ENCODE measurements at regions not wholly inside any gene's neighbourhood (a gene's known extent, or its start where the extent isn't known, plus 50 kb on each side); places are given as distances from the start of the nearest gene placed in this dataset.
"Not testable (repeated sequence)": the region's sequence is repeated elsewhere in the genome, so short reads cannot be mapped to it uniquely, and the experiment has no call there.

GRCh38 chr12:90690120-90690519, 264.9 kb downstream of the CCER1 start:
- intact Hi-C loops (cut with DNase I) = no loop called here
- Histone ChIP-seq H3K4me1 (no peaks in the 10 kb centered on the region), H3K4me3 (no peak overlapping the region), H3K27ac (no peak overlapping the region), H3K27me3 (no peaks in the 10 kb centered on the region), H3K36me3 (no peaks in the 10 kb centered on the region), H3K9me3 (no peaks in the 10 kb centered on the region)
- no peak for TF ChIP-seq CTCF (IDR thresholded peaks at IDR 0.05)
- no peak for TF ChIP-seq POLR2A (IDR thresholded peaks at IDR 0.05)
- TF ChIP-seq POLR2AphosphoS5 (IDR thresholded peaks at IDR 0.05; ENCODE audit: insufficient read depth in 1 of 2, low read depth in 1 of 2) = no peak
- DNase-seq (ENCODE audit: extremely low spot score in 2 of 2) = no peak

- H3K36me3 ChIP-seq; H3K4me3 ChIP-seq; H3K9me3 ChIP-seq; DNase-seq (ENCODE audit: extremely low spot score in 2 of 2); H3K27me3 ChIP-seq; H3K4me1 ChIP-seq; intact Hi-C loops (cut with DNase I); H3K27ac ChIP-seq: not testable (repeated sequence)
These were observed 267.3 kb downstream of the CCER1 start for GRCh38 chr12:90687682-90688081.

- no peak for DNase-seq (ENCODE audit: extremely low spot score in 2 of 2)
These were observed 271.1 kb downstream of the CCER1 start for GRCh38 chr12:90683871-90684270.

GRCh38 chr12:90682398-90682797, 272.6 kb downstream of the CCER1 start:
- H3K4me1 ChIP-seq = no peaks in the 10 kb centered on the region
- no peak for TF ChIP-seq POLR2A (IDR thresholded peaks at IDR 0.05)
- TF ChIP-seq CTCF (IDR thresholded peaks at IDR 0.05) = no peak
- TF ChIP-seq POLR2AphosphoS5 (IDR thresholded peaks at IDR 0.05; ENCODE audit: insufficient read depth in 1 of 2, low read depth in 1 of 2) = no peak
- intact Hi-C loops (cut with DNase I) = no loop called here
- H3K27ac ChIP-seq = no peak overlapping the region
- no peaks in the 10 kb centered on the region for H3K9me3 ChIP-seq
- no peaks in the 10 kb centered on the region for H3K36me3 ChIP-seq
- no peak for DNase-seq (ENCODE audit: extremely low spot score in 2 of 2)
- no peak overlapping the region for H3K4me3 ChIP-seq
- H3K27me3 ChIP-seq = no peaks in the 10 kb centered on the region

More at GRCh38 chr12:90683871-90684270, 271.1 kb downstream of the CCER1 start:
- no peaks in the 10 kb centered on the region for H3K4me1 ChIP-seq
- TF ChIP-seq CTCF (IDR thresholded peaks at IDR 0.05) (no peak), POLR2A (IDR thresholded peaks at IDR 0.05) (no peak), POLR2AphosphoS5 (IDR thresholded peaks at IDR 0.05; ENCODE audit: insufficient read depth in 1 of 2, low read depth in 1 of 2) (no peak)
- H3K27me3 ChIP-seq = no peaks in the 10 kb centered on the region
- no peaks in the 10 kb centered on the region for H3K9me3 ChIP-seq
- intact Hi-C loops (cut with DNase I) = no loop called here
- no peaks in the 10 kb centered on the region for H3K36me3 ChIP-seq
- no peak overlapping the region for H3K27ac ChIP-seq
- no peak overlapping the region for H3K4me3 ChIP-seq

GRCh38 chr12:90679674-90680073, 275.3 kb downstream of the CCER1 start:
- TF ChIP-seq POLR2A (IDR thresholded peaks at IDR 0.05) (no peak), POLR2AphosphoS5 (IDR thresholded peaks at IDR 0.05; ENCODE audit: insufficient read depth in 1 of 2, low read depth in 1 of 2) (no peak), CTCF (IDR thresholded peaks at IDR 0.05) (no peak)
- H3K36me3 ChIP-seq = no peaks in the 10 kb centered on the region
- H3K27ac ChIP-seq = no peak overlapping the region
- no peaks in the 10 kb centered on the region for H3K9me3 ChIP-seq
- intact Hi-C loops (cut with DNase I) = no loop called here
- no peaks in the 10 kb centered on the region for H3K27me3 ChIP-seq
- no peaks in the 10 kb centered on the region for H3K4me1 ChIP-seq
- DNase-seq (ENCODE audit: extremely low spot score in 2 of 2) = no peak
- H3K4me3 ChIP-seq = no peak overlapping the region

- no peak for DNase-seq (ENCODE audit: extremely low spot score in 2 of 2)
- no peaks in the 10 kb centered on the region for H3K9me3 ChIP-seq
- no peaks in the 10 kb centered on the region for H3K4me1 ChIP-seq
- no peaks in the 10 kb centered on the region for H3K27me3 ChIP-seq
- H3K36me3 ChIP-seq = no peaks in the 10 kb centered on the region
- no peak overlapping the region for H3K4me3 ChIP-seq
- intact Hi-C loops (cut with DNase I) = no loop called here
- H3K27ac ChIP-seq = no peak overlapping the region
- TF ChIP-seq POLR2AphosphoS5 (IDR thresholded peaks at IDR 0.05; ENCODE audit: insufficient read depth in 1 of 2, low read depth in 1 of 2) (no peak), POLR2A (IDR thresholded peaks at IDR 0.05) (no peak), CTCF (IDR thresholded peaks at IDR 0.05) (no peak)
These were observed 277.4 kb downstream of the CCER1 start for GRCh38 chr12:90677552-90677951.

Measured in vagina (tissue), 2 donors.